C4-2B (cell line): ENCODE measurements at regions not wholly inside any gene's neighbourhood (a gene's known extent, or its start where the extent isn't known, plus 50 kb on each side); places are given as distances from the start of the nearest gene placed in this dataset.
"Not testable (repeated sequence)": the region's sequence is repeated elsewhere in the genome, so short reads cannot be mapped to it uniquely, and the experiment has no call there.

Source experiments
- H3K27ac ChIP-seq: fragments of 450-650 bp; 2 replicates; pipeline ENCODE4 v1.5.1; 2017
- CTCF ChIP-seq: fragments of 450-650 bp; conservative IDR thresholded peaks from 2 replicates; pipeline ENCODE4 v1.5.1; 2017; ENCODE audit warnings: mild to moderate bottlenecking
- ZFX ChIP-seq: fragments of 450-650 bp; IDR thresholded peaks from 2 replicates; pipeline ENCODE4 v1.6.1; 2017

- TF ChIP-seq CTCF = no peak
- TF ChIP-seq ZFX = no peak
- no peak overlapping the region for H3K27ac ChIP-seq
Observed at GRCh38 chrX:17986440-17986839, 125.3 kb upstream of the RAI2 start.

- TF ChIP-seq CTCF = no peak
- no peak for TF ChIP-seq ZFX
- no peak overlapping the region for H3K27ac ChIP-seq
Observed at GRCh38 chrX:17984415-17984814, 123.3 kb upstream of the RAI2 start.

GRCh38 chrX:17983389-17983788 lies 122.3 kb upstream of the RAI2 start:
- TF ChIP-seq CTCF (no peak), ZFX (no peak)
- H3K27ac ChIP-seq = no peak overlapping the region

- no peak overlapping the region for H3K27ac ChIP-seq
- TF ChIP-seq ZFX (no peak), CTCF (no peak)
Observed at GRCh38 chrX:17977696-17978095, 116.6 kb upstream of the RAI2 start.

- TF ChIP-seq ZFX = no peak
- TF ChIP-seq CTCF = no peak
- no peak overlapping the region for H3K27ac ChIP-seq
Observed at GRCh38 chrX:17976955-17977354, 115.9 kb upstream of the RAI2 start.

- not testable (repeated sequence) for H3K27ac ChIP-seq
Observed at GRCh38 chrX:17975349-17975748, 114.3 kb upstream of the RAI2 start.

- no peak overlapping the region for H3K27ac ChIP-seq
- TF ChIP-seq CTCF (no peak), ZFX (no peak)
Observed at GRCh38 chrX:17968367-17968766, 107.3 kb upstream of the RAI2 start.

- H3K27ac ChIP-seq = no peak overlapping the region
- TF ChIP-seq CTCF (no peak), ZFX (no peak)
Observed at GRCh38 chrX:17967888-17968287, 106.8 kb upstream of the RAI2 start.
